GM23338 (cell line): ENCODE measurements at regions not wholly inside any gene's neighbourhood (a gene's known extent, or its start where the extent isn't known, plus 50 kb on each side); places are given as distances from the start of the nearest gene placed in this dataset.

Experiments used
- ATAC-seq: fragments of 200-7000 bp; cut with Tn5 transposase; 3 replicates; pipeline ENCODE4 v1.9.1; 2020
- DNase-seq: peaks from one replicate; pipeline ENCODE4 v3.0.0-alpha.2; 2015; ENCODE audit warnings: low spot score
- H2AFZ ChIP-seq: fragments of 200-600 bp; sonication (generic); 2 replicates; pipeline ENCODE4 v1.8.0; 2016; ENCODE audit warnings: antibody characterized with exemption, mild to moderate bottlenecking, moderate library complexity
- H3F3A ChIP-seq: fragments of 200-600 bp; sonication (generic); replicated peaks from 2 replicates; pipeline ENCODE4 v1.8.0; 2017; ENCODE audit warnings: antibody characterized with exemption, mixed run types, low read depth
- H3K27ac ChIP-seq: fragments of 200-600 bp; sonication (generic); 2 replicates; pipeline ENCODE4 v1.6.1; 2016; ENCODE audit warnings: low read depth
- H3K27me3 ChIP-seq: fragments of 200-600 bp; sonication (generic); 2 replicates; pipeline ENCODE4 v1.8.0; 2016; ENCODE audit warnings: mild to moderate bottlenecking, mixed run types, moderate library complexity; ENCODE audit not compliant: insufficient read depth
- H3K36me3 ChIP-seq: fragments of 200-600 bp; sonication (generic); 2 replicates; pipeline ENCODE4 v1.8.0; 2016; ENCODE audit warnings: mild to moderate bottlenecking; ENCODE audit not compliant: insufficient read depth
- H3K4me1 ChIP-seq: fragments of 200-600 bp; sonication (generic); 2 replicates; pipeline ENCODE4 v1.8.0; 2016; ENCODE audit warnings: mild to moderate bottlenecking, moderate library complexity; ENCODE audit not compliant: insufficient read depth
- H3K4me2 ChIP-seq: fragments of 200-600 bp; sonication (generic); 2 replicates; pipeline ENCODE4 v1.7.1; 2017; ENCODE audit warnings: mixed run types
- H3K4me3 ChIP-seq: fragments of 200-600 bp; sonication (generic); 2 replicates; pipeline ENCODE4 v1.6.1; 2016; ENCODE audit warnings: mixed run types
- H3K79me2 ChIP-seq: fragments of 200-600 bp; sonication (generic); replicated peaks from 2 replicates; pipeline ENCODE4 v1.8.0; 2017; ENCODE audit warnings: mild to moderate bottlenecking; ENCODE audit not compliant: insufficient read depth
- H3K9me2 ChIP-seq: fragments of 200-600 bp; sonication (generic); 2 replicates; pipeline ENCODE4 v1.8.0; 2017; ENCODE audit not compliant: insufficient read depth
- H4K20me1 ChIP-seq: fragments of 200-600 bp; sonication (generic); replicated peaks from 2 replicates; pipeline ENCODE4 v1.8.0; 2017; ENCODE audit warnings: mild to moderate bottlenecking; ENCODE audit not compliant: insufficient read depth
- H3K27ac Mint-ChIP-seq: 2 replicates; pipeline ENCODE4 v1.8.0; 2020; ENCODE audit warnings: inconsistent platforms, mild to moderate bottlenecking, moderate library complexity, mixed read lengths
- H3K27me3 Mint-ChIP-seq: 3 replicates; pipeline ENCODE4 v1.8.0; 2022; ENCODE audit warnings: low read depth, mild to moderate bottlenecking, moderate library complexity, mixed read lengths, inconsistent platforms; ENCODE audit not compliant: insufficient read depth, poor library complexity
- H3K36me3 Mint-ChIP-seq: 3 replicates; pipeline ENCODE4 v1.8.0; 2021; ENCODE audit warnings: low read depth, mild to moderate bottlenecking, inconsistent platforms, moderate library complexity, mixed read lengths
- H3K4me1 Mint-ChIP-seq: 3 replicates; pipeline ENCODE4 v1.8.0; 2020; ENCODE audit warnings: mild to moderate bottlenecking, inconsistent platforms, mixed read lengths
- H3K4me3 Mint-ChIP-seq: 3 replicates; pipeline ENCODE4 v1.8.0; 2021; ENCODE audit warnings: moderate library complexity, mild to moderate bottlenecking, inconsistent platforms, mixed read lengths
- H3K9me3 Mint-ChIP-seq: 3 replicates; pipeline ENCODE4 v1.8.0; 2020; ENCODE audit warnings: moderate library complexity, mild to moderate bottlenecking, inconsistent platforms, mixed read lengths
- CREB1 ChIP-seq: fragments of 250-450 bp; sonication (Bioruptor Pico); IDR thresholded peaks from 2 replicates; pipeline ENCODE4 v1.5.0; 2020; ENCODE audit warnings: low read depth, mild to moderate bottlenecking, moderate library complexity
- ETS1 ChIP-seq: IDR thresholded peaks from 2 replicates; pipeline ENCODE4 v1.6.1; 2016; ENCODE audit warnings: antibody characterized with exemption
- EZH2 ChIP-seq: fragments of 200-600 bp; sonication (generic); IDR thresholded peaks from one replicate; pipeline ENCODE4 v1.8.0; 2017; ENCODE audit warnings: antibody characterized with exemption, mild to moderate bottlenecking, low read depth; ENCODE audit not compliant: unreplicated experiment
- JUNB ChIP-seq: IDR thresholded peaks from one replicate; pipeline ENCODE4 v1.6.1; 2016; ENCODE audit warnings: antibody characterized with exemption; ENCODE audit not compliant: unreplicated experiment
- NANOG ChIP-seq: IDR thresholded peaks from 2 replicates; pipeline ENCODE4 v1.6.1; 2016; ENCODE audit warnings: antibody characterized with exemption, borderline replicate concordance
- REST ChIP-seq: IDR thresholded peaks from one replicate; pipeline ENCODE4 v1.6.1; 2018; ENCODE audit warnings: antibody characterized with exemption; ENCODE audit not compliant: unreplicated experiment
- ZNF114 ChIP-seq: fragments of 250-450 bp; sonication (Bioruptor Pico); IDR thresholded peaks from 2 replicates; pipeline ENCODE4 v1.5.0; 2020; ENCODE audit warnings: mild to moderate bottlenecking, moderate library complexity
- ZNF331 ChIP-seq: fragments of 250-450 bp; sonication (Bioruptor Pico); IDR thresholded peaks from 2 replicates; pipeline ENCODE4 v1.5.0; 2020; ENCODE audit warnings: low read depth, mild to moderate bottlenecking, moderate library complexity
- ZNF462 ChIP-seq: fragments of 250-450 bp; sonication (Bioruptor Pico); IDR thresholded peaks from 2 replicates; pipeline ENCODE4 v1.5.0; 2020; ENCODE audit warnings: mild to moderate bottlenecking, moderate library complexity

GRCh38 chr3:78257951-78258530 lies 1218.1 kb downstream of the ROBO2 start:
- H3K27ac Mint-ChIP-seq = no peak overlapping the region
- DNase-seq = no peak
- Histone ChIP-seq H3K4me1 (peaks cover 6% of the 10 kb centered on the region; the same call in 1 of the 2 replicates), H4K20me1 (no peaks in the 10 kb centered on the region), H3K27ac (no peak overlapping the region), H2AFZ (0 out of 2 replicates have a peak overlapping the region, but pooled peaks have one; percentile 11), H3K36me3 (no peaks in the 10 kb centered on the region), H3K4me2 (no peak overlapping the region), H3K4me3 (no peak overlapping the region), H3K9me2 (no peaks in the 10 kb centered on the region), H3F3A (no peaks in the 10 kb centered on the region), H3K79me2 (no peaks in the 10 kb centered on the region), H3K27me3 (no peaks in the 10 kb centered on the region)
- peaks cover 13% of the 10 kb centered on the region for H3K4me1 Mint-ChIP-seq
- ATAC-seq = no peak
- H3K27me3 Mint-ChIP-seq = no peaks in the 10 kb centered on the region
- no peaks in the 10 kb centered on the region for H3K9me3 Mint-ChIP-seq
- H3K36me3 Mint-ChIP-seq = no peaks in the 10 kb centered on the region
- TF ChIP-seq ETS1 (no peak), ZNF462 (CRISPR knock-in tag) (no peak), EZH2 (no peak)
- no peak overlapping the region for H3K4me3 Mint-ChIP-seq

GRCh38 chr3:78258798-78259197 lies 1218.9 kb downstream of the ROBO2 start:
- H3K4me1 ChIP-seq = peaks cover 6% of the 10 kb centered on the region; the same call in 1 of the 2 replicates
- H3K36me3 ChIP-seq = no peaks in the 10 kb centered on the region
- peak overlapping the region; percentile 80; the same call in 1 of the 2 replicates for H2AFZ ChIP-seq
- DNase-seq (no peak), ATAC-seq (no peak)
- no peaks in the 10 kb centered on the region for H3K79me2 ChIP-seq
- no peaks in the 10 kb centered on the region for H4K20me1 ChIP-seq
- H3K27ac Mint-ChIP-seq = no peak overlapping the region
- H3F3A ChIP-seq = no peaks in the 10 kb centered on the region
- no peaks in the 10 kb centered on the region for H3K27me3 ChIP-seq
- no peaks in the 10 kb centered on the region for H3K9me3 Mint-ChIP-seq
- H3K27ac ChIP-seq = no peak overlapping the region
- no peak overlapping the region for H3K4me3 ChIP-seq
- no peaks in the 10 kb centered on the region for H3K9me2 ChIP-seq
- H3K27me3 Mint-ChIP-seq = no peaks in the 10 kb centered on the region
- H3K4me3 Mint-ChIP-seq = no peak overlapping the region
- peaks cover 13% of the 10 kb centered on the region for H3K4me1 Mint-ChIP-seq
- H3K4me2 ChIP-seq = no peak overlapping the region
- H3K36me3 Mint-ChIP-seq = no peaks in the 10 kb centered on the region
- TF ChIP-seq ZNF331 (no peak), ETS1 (no peak), ZNF114 (no peak), CREB1 (CRISPR knock-in tag) (no peak), EZH2 (no peak), JUNB (no peak), REST (no peak), NANOG (no peak)
